Testis (tissue), 2 donors: ENCODE measurements at regions not wholly inside any gene's neighbourhood (a gene's known extent, or its start where the extent isn't known, plus 50 kb on each side); places are given as distances from the start of the nearest gene placed in this dataset.
A peak's percentile ranks its signal among the peaks of the same experiment; 100 is the strongest.

Experiments used
- POLR2A ChIP-seq: fragments of 450-650 bp; IDR thresholded peaks from one replicate; pipeline ENCODE4 v1.6.1; 2017; ENCODE audit warnings: antibody characterized with exemption, mild to moderate bottlenecking, moderate library complexity
- TF ChIP-seq, protein P1 (sequence below), 3 experiments: fragments of 450-650 bp in 2 of 3; fragments of 200-600 bp in 1 of 3; sonication (generic) in 1 of 3; IDR thresholded peaks; one replicate each; pipeline ENCODE4 v1.5.1; 2016 to 2019; ENCODE audit warnings: antibody characterized with exemption in 3 of 3, mild to moderate bottlenecking in 2 of 3, moderate library complexity in 1 of 3

DNA sequence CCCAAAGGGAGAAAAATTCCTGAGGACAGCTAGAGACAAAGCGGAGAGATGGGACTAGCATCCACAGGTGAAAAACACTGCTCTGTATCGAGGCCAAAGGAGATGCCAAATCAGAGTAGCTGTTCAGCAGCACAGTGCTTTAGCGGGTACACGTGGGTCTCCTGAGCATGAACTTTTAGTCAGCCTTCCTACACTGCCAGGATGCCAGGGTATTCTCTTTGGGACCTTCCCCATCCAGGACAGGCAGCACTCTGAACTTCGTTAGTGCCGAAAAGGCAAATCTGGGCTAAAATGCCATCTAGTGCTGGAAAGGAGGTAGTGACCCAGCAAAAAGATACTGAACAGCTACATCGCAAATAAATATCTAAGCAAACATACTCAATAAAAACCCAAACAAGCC lies 64.9 kb downstream of the C6orf58 start:
- TF ChIP-seq, protein P1, sequence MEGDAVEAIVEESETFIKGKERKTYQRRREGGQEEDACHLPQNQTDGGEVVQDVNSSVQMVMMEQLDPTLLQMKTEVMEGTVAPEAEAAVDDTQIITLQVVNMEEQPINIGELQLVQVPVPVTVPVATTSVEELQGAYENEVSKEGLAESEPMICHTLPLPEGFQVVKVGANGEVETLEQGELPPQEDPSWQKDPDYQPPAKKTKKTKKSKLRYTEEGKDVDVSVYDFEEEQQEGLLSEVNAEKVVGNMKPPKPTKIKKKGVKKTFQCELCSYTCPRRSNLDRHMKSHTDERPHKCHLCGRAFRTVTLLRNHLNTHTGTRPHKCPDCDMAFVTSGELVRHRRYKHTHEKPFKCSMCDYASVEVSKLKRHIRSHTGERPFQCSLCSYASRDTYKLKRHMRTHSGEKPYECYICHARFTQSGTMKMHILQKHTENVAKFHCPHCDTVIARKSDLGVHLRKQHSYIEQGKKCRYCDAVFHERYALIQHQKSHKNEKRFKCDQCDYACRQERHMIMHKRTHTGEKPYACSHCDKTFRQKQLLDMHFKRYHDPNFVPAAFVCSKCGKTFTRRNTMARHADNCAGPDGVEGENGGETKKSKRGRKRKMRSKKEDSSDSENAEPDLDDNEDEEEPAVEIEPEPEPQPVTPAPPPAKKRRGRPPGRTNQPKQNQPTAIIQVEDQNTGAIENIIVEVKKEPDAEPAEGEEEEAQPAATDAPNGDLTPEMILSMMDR (IDR thresholded peaks at IDR 0.05), result peak in 2 of 3 experiments; percentile 38
- no peak for TF ChIP-seq POLR2A
